ENCODE measurements at regions not wholly inside any gene's neighbourhood (a gene's known extent, or its start where the extent isn't known, plus 50 kb on each side); places are given as distances from the start of the nearest gene placed in this dataset.

DNA sequence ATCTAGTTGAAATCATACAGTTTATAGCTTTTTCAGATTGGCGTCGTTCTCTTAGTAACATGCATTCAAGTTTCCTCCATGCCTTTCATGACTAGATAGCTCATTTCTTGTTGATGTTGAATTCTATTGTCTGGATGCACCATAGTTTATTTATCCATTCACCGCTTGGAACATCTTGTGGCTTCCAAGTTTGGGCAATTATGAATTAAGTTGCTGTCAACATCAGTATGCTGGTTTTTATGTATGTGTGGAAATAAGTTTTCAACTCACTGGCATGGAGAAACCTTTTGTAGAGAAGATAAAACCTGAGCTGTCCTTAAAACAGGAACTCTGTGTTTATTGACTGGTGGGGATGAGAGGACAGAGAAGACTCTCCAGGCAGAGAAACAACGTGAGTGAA lies 248.0 kb downstream of the CDC5L start:
- intact Hi-C loops (cut with micrococcal nuclease): no loop called here
- Mint-ChIP-seq H3K9me3 (peaks cover 6% of the 10 kb centered on the region), H3K27ac (no peak overlapping the region), H3K36me3 (no peaks in the 10 kb centered on the region), H3K27me3 (no peaks in the 10 kb centered on the region), H3K4me1 (ENCODE audit: low read depth) (peaks cover 9% of the 10 kb centered on the region), H3K4me3 (no peak overlapping the region)
- ChIA-PET CTCF (interaction anchor here (2.3 kb wide), 1 partner anchor 160 kb away, joined by 9 read pairs; no protein-coding TSS in a partner anchor), POLR2A (no interaction called here)
- DNase-seq: no peak

GRCh38 chr6:44636561-44637248 lies 249.2 kb downstream of the CDC5L start:
- POLR2A ChIA-PET: no interaction called here
- H3K36me3 Mint-ChIP-seq: no peaks in the 10 kb centered on the region
- peaks cover 18% of the 10 kb centered on the region for H3K4me1 Mint-ChIP-seq (ENCODE audit: low read depth)
- H3K27ac Mint-ChIP-seq: no peak overlapping the region
- no peak overlapping the region for H3K4me3 Mint-ChIP-seq
- intact Hi-C loops (cut with micrococcal nuclease): no loop called here
- H3K27me3 Mint-ChIP-seq: no peaks in the 10 kb centered on the region
- peaks cover 6% of the 10 kb centered on the region for H3K9me3 Mint-ChIP-seq
- CTCF ChIA-PET: interaction anchor here (1.4 to 2.3 kb wide), 2 partner anchors 161 to 1286 kb away, joined by 3 to 9 read pairs; no protein-coding TSS in a partner anchor
- no peak for DNase-seq

GRCh38 chr6:44641344-44642031 lies 254.0 kb downstream of the CDC5L start:
- intact Hi-C loops (cut with micrococcal nuclease): loop anchor here (2.0 to 10.0 kb wide), 9 partner anchors 167 to 1371 kb away; no protein-coding TSS in a partner anchor
- CTCF ChIA-PET: interaction anchor here (1.3 to 3.7 kb wide), 3 partner anchors 11 to 166 kb away, joined by 9 to 25 read pairs (median 13); no protein-coding TSS in a partner anchor
- Mint-ChIP-seq H3K27ac (peak overlapping the region; percentile 96), H3K36me3 (no peaks in the 10 kb centered on the region), H3K4me3 (no peak overlapping the region), H3K4me1 (ENCODE audit: low read depth) (peaks cover 39% of the 10 kb centered on the region), H3K9me3 (peaks cover 6% of the 10 kb centered on the region), H3K27me3 (no peaks in the 10 kb centered on the region)
- peak; percentile 38 for DNase-seq
- POLR2A ChIA-PET: interaction anchor here (0.6 kb wide), 1 partner anchor 779 kb away, joined by 3 read pairs; no protein-coding TSS in a partner anchor

DNA sequence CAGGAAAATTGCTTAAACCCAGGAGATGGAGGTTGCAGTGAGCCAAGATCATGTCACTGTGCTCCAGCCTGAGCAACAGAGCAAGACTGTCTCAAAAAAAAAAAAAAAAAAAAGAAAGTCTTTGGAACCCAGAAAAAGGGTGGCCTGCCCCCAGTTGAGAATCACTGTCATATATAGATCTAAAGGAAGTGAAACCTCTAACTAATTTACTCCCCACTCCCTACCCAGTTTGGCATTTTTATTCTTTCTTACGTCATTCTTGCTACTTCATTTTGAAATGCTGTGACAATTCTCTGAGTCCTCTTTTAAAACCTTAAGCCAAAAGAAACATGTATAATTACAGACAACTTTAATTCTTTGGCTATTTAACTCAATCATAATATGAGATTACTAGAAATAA lies 254.8 kb downstream of the CDC5L start:
- H3K27ac Mint-ChIP-seq: peak overlapping the region; percentile 96
- peaks cover 6% of the 10 kb centered on the region for H3K9me3 Mint-ChIP-seq
- peak overlapping the region; percentile 33 for H3K4me3 Mint-ChIP-seq
- DNase-seq: peak; percentile 39
- ChIA-PET CTCF (interaction anchor here (0.8 to 3.7 kb wide), 4 partner anchors 12 to 1282 kb away, joined by 3 to 25 read pairs (median 11); no protein-coding TSS in a partner anchor), POLR2A (interaction anchor here (1.2 to 1.9 kb wide), 3 partner anchors 10 to 783 kb away, joined by 3 to 12 read pairs (median 3); partner anchors contain the start of gene SUPT3H)
- no peaks in the 10 kb centered on the region for H3K27me3 Mint-ChIP-seq
- intact Hi-C loops (cut with micrococcal nuclease): loop anchor here (2.0 to 10.0 kb wide), 9 partner anchors 168 to 1370 kb away; no protein-coding TSS in a partner anchor
- H3K36me3 Mint-ChIP-seq: no peaks in the 10 kb centered on the region
- peaks cover 39% of the 10 kb centered on the region for H3K4me1 Mint-ChIP-seq (ENCODE audit: low read depth)

DNA sequence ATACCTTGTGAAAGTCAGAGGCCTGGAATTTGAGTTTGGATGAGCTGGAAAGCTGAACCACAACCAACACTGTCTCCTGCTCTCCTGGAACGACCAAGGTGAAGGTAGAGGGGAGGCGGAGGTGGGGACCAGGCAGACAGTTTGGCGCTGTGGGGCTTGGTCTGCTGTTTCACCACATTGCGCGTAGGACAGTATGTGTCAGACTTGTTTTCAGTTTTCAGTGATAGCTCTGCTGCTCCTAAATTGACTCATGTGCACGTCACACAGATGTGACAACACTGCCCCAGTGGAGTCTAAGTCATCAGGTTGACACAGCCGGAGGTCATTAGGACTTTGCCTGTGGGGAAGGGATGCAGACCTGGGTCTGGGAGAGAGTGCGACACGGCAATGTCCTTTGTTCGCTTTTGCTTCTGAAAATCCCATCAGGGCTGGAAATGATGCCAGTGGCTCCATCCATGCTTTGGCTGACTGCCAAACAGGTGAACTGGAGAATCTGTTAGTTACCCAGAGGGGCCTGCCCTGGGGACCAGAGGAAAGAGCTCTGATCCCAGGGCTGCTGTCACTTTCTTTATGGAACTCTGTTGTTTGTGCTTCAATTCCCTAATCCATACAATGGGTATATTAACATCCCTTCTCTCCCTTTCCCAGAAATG lies 255.5 kb downstream of the CDC5L start:
- POLR2A ChIA-PET: interaction anchor here (0.8 to 1.9 kb wide), 5 partner anchors 10 to 1368 kb away, joined by 3 to 12 read pairs (median 3); partner anchors contain the start of gene SUPT3H
- H3K27ac Mint-ChIP-seq: peak overlapping the region; percentile 96
- peak; percentile 88 for DNase-seq
- peaks cover 2% of the 10 kb centered on the region for H3K9me3 Mint-ChIP-seq
- CTCF ChIA-PET: interaction anchor here (0.8 to 3.7 kb wide), 5 partner anchors 11 to 1281 kb away, joined by 3 to 25 read pairs (median 3); no protein-coding TSS in a partner anchor
- H3K4me1 Mint-ChIP-seq (ENCODE audit: low read depth): peaks cover 39% of the 10 kb centered on the region
- H3K36me3 Mint-ChIP-seq: no peaks in the 10 kb centered on the region
- intact Hi-C loops (cut with micrococcal nuclease): loop anchor here (1.0 to 10.0 kb wide), 11 partner anchors 61 to 1369 kb away; no protein-coding TSS in a partner anchor
- peak overlapping the region; percentile 33 for H3K4me3 Mint-ChIP-seq
- no peaks in the 10 kb centered on the region for H3K27me3 Mint-ChIP-seq

GRCh38 chr6:44645276-44645675 lies 257.8 kb downstream of the CDC5L start:
- H3K4me1 Mint-ChIP-seq (ENCODE audit: low read depth): peaks cover 48% of the 10 kb centered on the region
- no peaks in the 10 kb centered on the region for H3K36me3 Mint-ChIP-seq
- no peak for DNase-seq
- ChIA-PET POLR2A (no interaction called here), CTCF (interaction anchor here (0.6 to 3.3 kb wide), 4 partner anchors 10 to 1139 kb away, joined by 3 to 10 read pairs (median 4); no protein-coding TSS in a partner anchor)
- no peaks in the 10 kb centered on the region for H3K9me3 Mint-ChIP-seq
- H3K27ac Mint-ChIP-seq: no peak overlapping the region
- no peak overlapping the region for H3K4me3 Mint-ChIP-seq
- no peaks in the 10 kb centered on the region for H3K27me3 Mint-ChIP-seq
- intact Hi-C loops (cut with micrococcal nuclease): loop anchor here (10.0 kb wide), 1 partner anchor 170 kb away; no protein-coding TSS in a partner anchor

- ChIA-PET POLR2A (interaction anchor here (0.6 kb wide), 1 partner anchor 200 kb away, joined by 4 read pairs; no protein-coding TSS in a partner anchor), CTCF (interaction anchor here (3.3 kb wide), 1 partner anchor 9 kb away, joined by 10 read pairs; no protein-coding TSS in a partner anchor)
- Mint-ChIP-seq H3K36me3 (no peaks in the 10 kb centered on the region), H3K27me3 (no peaks in the 10 kb centered on the region), H3K4me1 (ENCODE audit: low read depth) (peaks cover 41% of the 10 kb centered on the region), H3K9me3 (no peaks in the 10 kb centered on the region), H3K27ac (no peak overlapping the region), H3K4me3 (no peak overlapping the region)
- intact Hi-C loops (cut with micrococcal nuclease): loop anchor here (10.0 kb wide), 1 partner anchor 172 kb away; no protein-coding TSS in a partner anchor
- DNase-seq: no peak
Measured at GRCh38 chr6:44646355-44646754, 258.8 kb downstream of the CDC5L start.

DNA sequence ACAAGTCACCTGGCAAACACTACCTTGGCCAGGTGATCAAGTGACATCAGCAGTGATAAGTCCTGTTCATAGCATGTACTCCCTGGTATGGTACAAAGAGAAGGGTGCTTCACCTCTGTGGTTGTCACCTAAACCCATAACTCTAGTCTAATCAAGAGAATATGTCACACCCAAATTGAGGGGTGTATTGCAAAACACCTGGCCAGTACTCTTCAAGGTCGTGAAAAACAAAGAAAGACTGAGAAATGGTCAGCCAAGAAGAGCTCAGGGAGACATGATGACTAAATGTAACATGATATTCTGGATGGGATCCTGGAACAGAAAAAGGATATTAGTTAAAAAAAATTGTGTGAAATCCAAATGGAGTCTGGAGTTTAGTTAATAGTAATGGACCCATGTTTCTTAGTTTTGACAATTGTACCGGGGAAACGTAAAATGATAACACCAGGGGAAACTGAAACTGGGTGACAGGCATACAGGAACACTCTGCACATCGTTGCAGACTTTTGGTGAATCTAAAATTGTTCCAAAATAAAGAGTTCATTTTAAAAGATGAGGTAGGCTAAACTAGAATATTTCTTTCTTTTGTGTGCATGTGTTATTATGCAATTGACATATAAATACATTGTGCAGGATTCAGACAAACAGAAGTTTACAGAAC lies 262.0 kb downstream of the CDC5L start:
- DNase-seq: no peak
- H3K36me3 Mint-ChIP-seq: no peaks in the 10 kb centered on the region
- peak overlapping the region; percentile 47 for H3K27ac Mint-ChIP-seq
- intact Hi-C loops (cut with micrococcal nuclease): loop anchor here (10.0 kb wide), 1 partner anchor 175 kb away; no protein-coding TSS in a partner anchor
- no peaks in the 10 kb centered on the region for H3K27me3 Mint-ChIP-seq
- peaks cover 17% of the 10 kb centered on the region for H3K4me1 Mint-ChIP-seq (ENCODE audit: low read depth)
- ChIA-PET CTCF (interaction anchor here (0.6 to 1.5 kb wide), 2 partner anchors 19 to 174 kb away, joined by 3 read pairs; no protein-coding TSS in a partner anchor), POLR2A (no interaction called here)
- no peaks in the 10 kb centered on the region for H3K9me3 Mint-ChIP-seq
- H3K4me3 Mint-ChIP-seq: no peak overlapping the region

DNA sequence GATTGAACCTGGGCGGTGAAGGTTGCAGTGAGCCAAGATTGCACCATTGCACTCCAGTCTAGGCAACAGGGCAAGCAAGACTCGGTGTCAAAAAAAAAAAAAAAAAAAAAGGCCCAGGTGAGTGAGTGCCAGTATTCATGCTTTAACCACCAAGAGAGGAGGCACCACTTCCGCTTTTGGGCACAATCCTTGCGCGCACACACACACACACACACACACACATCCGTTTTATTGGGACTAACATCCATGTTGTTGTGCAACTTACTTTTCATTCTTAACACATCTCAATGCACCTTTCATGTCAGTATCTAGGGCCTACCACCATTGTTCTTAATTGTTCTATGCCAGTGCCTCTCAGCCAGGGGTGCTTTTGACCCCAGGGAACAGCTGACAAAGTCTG lies 263.0 kb downstream of the CDC5L start:
- ChIA-PET POLR2A (no interaction called here), CTCF (interaction anchor here (0.7 to 1.5 kb wide), 2 partner anchors 12 to 20 kb away, joined by 3 to 5 read pairs; no protein-coding TSS in a partner anchor)
- intact Hi-C loops (cut with micrococcal nuclease): no loop called here
- Mint-ChIP-seq H3K4me1 (ENCODE audit: low read depth) (peaks cover 22% of the 10 kb centered on the region), H3K4me3 (no peak overlapping the region), H3K36me3 (no peaks in the 10 kb centered on the region), H3K9me3 (no peaks in the 10 kb centered on the region), H3K27ac (no peak overlapping the region), H3K27me3 (no peaks in the 10 kb centered on the region)
- DNase-seq: no peak

GRCh38 chr6:44650947-44651346 lies 263.4 kb downstream of the CDC5L start:
- no peak overlapping the region for H3K4me3 Mint-ChIP-seq

DNA sequence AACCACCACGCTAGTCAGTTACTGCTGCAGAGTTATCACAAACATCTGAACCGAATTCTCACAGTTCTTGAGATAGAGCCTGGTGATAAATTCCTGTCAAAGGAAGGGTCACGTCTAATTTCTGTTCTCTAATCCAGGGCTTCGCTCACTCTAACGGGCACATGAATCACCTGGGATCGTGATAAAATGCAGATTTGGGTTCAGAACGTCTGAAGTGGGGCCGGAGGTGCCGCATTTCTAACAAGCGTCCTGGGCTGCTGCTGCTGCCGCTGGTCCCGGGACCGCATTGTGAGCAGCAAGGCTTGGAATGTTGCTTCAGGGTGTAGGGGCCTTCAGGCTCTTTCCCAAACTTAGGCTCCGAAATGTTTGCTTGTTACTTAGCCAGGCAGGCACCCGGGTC lies 264.1 kb downstream of the CDC5L start:
- no peak for DNase-seq

More at GRCh38 chr6:44650947-44651346, 263.4 kb downstream of the CDC5L start:
- intact Hi-C loops (cut with micrococcal nuclease): no loop called here
- no peaks in the 10 kb centered on the region for H3K9me3 Mint-ChIP-seq
- no peaks in the 10 kb centered on the region for H3K27me3 Mint-ChIP-seq
- CTCF ChIA-PET: interaction anchor here (0.7 kb wide), 1 partner anchor 11 kb away, joined by 5 read pairs; no protein-coding TSS in a partner anchor
- peaks cover 24% of the 10 kb centered on the region for H3K4me1 Mint-ChIP-seq (ENCODE audit: low read depth)
- POLR2A ChIA-PET: no interaction called here
- no peaks in the 10 kb centered on the region for H3K36me3 Mint-ChIP-seq
- no peak overlapping the region for H3K27ac Mint-ChIP-seq
- no peak for DNase-seq

More for the DNA sequence above, 264.1 kb downstream of the CDC5L start:
- ChIA-PET POLR2A (no interaction called here), CTCF (interaction anchor here (1.7 to 2.9 kb wide), 2 partner anchors 22 to 176 kb away, joined by 8 to 13 read pairs; no protein-coding TSS in a partner anchor)
- no peaks in the 10 kb centered on the region for H3K9me3 Mint-ChIP-seq
- no peaks in the 10 kb centered on the region for H3K27me3 Mint-ChIP-seq
- no peak overlapping the region for H3K4me3 Mint-ChIP-seq
- no peak overlapping the region for H3K27ac Mint-ChIP-seq
- intact Hi-C loops (cut with micrococcal nuclease): no loop called here
- H3K36me3 Mint-ChIP-seq: no peaks in the 10 kb centered on the region
- H3K4me1 Mint-ChIP-seq (ENCODE audit: low read depth): peaks cover 24% of the 10 kb centered on the region

Data from activated CD4-positive, alpha-beta memory T cell treated with anti-CD3 and anti-CD28 coated beads for 36 hours (primary cell).